OCI-LY3 (cell line): ENCODE measurements at regions not wholly inside any gene's neighbourhood (a gene's known extent, or its start where the extent isn't known, plus 50 kb on each side); places are given as distances from the start of the nearest gene placed in this dataset.

Experiments used
- H2AFZ ChIP-seq: fragments of 200-600, 300-600 bp; shearing (Covaris generic); 2 replicates; pipeline ENCODE4 v1.6.0; 2014; ENCODE audit warnings: antibody characterized with exemption, low read depth, low read length
- H3K27ac ChIP-seq: fragments of 200-600, 300-600 bp; sonication (generic); 2 replicates; pipeline ENCODE4 v1.5.1; 2014; ENCODE audit warnings: mild to moderate bottlenecking, low read length, moderate library complexity, mixed read lengths
- H3K27me3 ChIP-seq: fragments of 200-600, 300-600 bp; sonication (generic); 2 replicates; pipeline ENCODE4 v1.6.1; 2014; ENCODE audit warnings: low read depth, low read length, mixed read lengths
- H3K36me3 ChIP-seq: fragments of 200-600, 300-600 bp; sonication (generic); replicated peaks from 2 replicates; pipeline ENCODE3; 2014; ENCODE audit warnings: low read depth, low read length, mixed read lengths
- H3K4me1 ChIP-seq: fragments of 300-600, 200-600 bp; sonication (generic); 2 replicates; pipeline ENCODE4 v1.6.1; 2014; ENCODE audit warnings: low read length, mixed read lengths
- H3K4me2 ChIP-seq: fragments of 200-600, 300-600 bp; sonication (generic); 2 replicates; pipeline ENCODE4 v1.6.1; 2014; ENCODE audit warnings: low read length, mixed read lengths
- H3K4me3 ChIP-seq: fragments of 300-600, 200-600 bp; sonication (generic); 2 replicates; pipeline ENCODE4 v1.5.1; 2014; ENCODE audit warnings: antibody characterized with exemption, mild to moderate bottlenecking, low read length, moderate library complexity
- H3K79me2 ChIP-seq: fragments of 300-600, 200-600 bp; shearing (Covaris generic); 2 replicates; pipeline ENCODE4 v1.6.1; 2014; ENCODE audit warnings: mild to moderate bottlenecking, low read length, mixed read lengths
- H3K9ac ChIP-seq: fragments of 300-600, 200-600 bp; shearing (Covaris generic); 2 replicates; pipeline ENCODE4 v1.6.0; 2014; ENCODE audit warnings: mild to moderate bottlenecking, low read length, moderate library complexity
- H3K9me3 ChIP-seq: fragments of 200-600, 300-600 bp; shearing (Covaris generic); 2 replicates; pipeline ENCODE4 v1.6.1; 2014; ENCODE audit warnings: low read length, mixed read lengths; ENCODE audit not compliant: insufficient read depth
- H4K20me1 ChIP-seq: fragments of 200-600, 300-600 bp; sonication (generic); 2 replicates; pipeline ENCODE4 v1.6.1; 2016; ENCODE audit warnings: low read length, mixed read lengths; ENCODE audit not compliant: insufficient read depth
- CTCF ChIP-seq: fragments of 200-600, 300-600 bp; sonication (generic); IDR thresholded peaks from 2 replicates; pipeline ENCODE4 v1.5.1; 2014; ENCODE audit warnings: antibody characterized with exemption, low read length, low read depth
- EZH2phosphoT487 ChIP-seq: fragments of 200-600 bp; shearing (Covaris generic); IDR thresholded peaks from 2 replicates; pipeline ENCODE4 v1.6.1; 2018; ENCODE audit warnings: antibody characterized with exemption, mixed run types, low read depth

- Histone ChIP-seq H2AFZ (no peak overlapping the region), H3K27me3 (no peaks in the 10 kb centered on the region), H3K4me2 (no peak overlapping the region), H3K27ac (no peak overlapping the region), H3K36me3 (no peaks in the 10 kb centered on the region), H3K9me3 (no peaks in the 10 kb centered on the region), H4K20me1 (no peaks in the 10 kb centered on the region), H3K9ac (no peak overlapping the region), H3K4me1 (no peaks in the 10 kb centered on the region), H3K79me2 (no peaks in the 10 kb centered on the region), H3K4me3 (no peak overlapping the region)
- TF ChIP-seq EZH2phosphoT487 (no peak), CTCF (no peak)
Measured at GRCh38 chr4:35253331-35253730, 991.0 kb downstream of the ARAP2 start.

- Histone ChIP-seq H3K4me1 (no peaks in the 10 kb centered on the region), H3K27me3 (no peaks in the 10 kb centered on the region), H3K36me3 (no peaks in the 10 kb centered on the region), H4K20me1 (no peaks in the 10 kb centered on the region), H3K79me2 (no peaks in the 10 kb centered on the region), H3K9ac (no peak overlapping the region), H3K4me3 (no peak overlapping the region), H3K27ac (no peak overlapping the region), H3K9me3 (no peaks in the 10 kb centered on the region), H2AFZ (no peak overlapping the region), H3K4me2 (no peak overlapping the region)
- no peak for TF ChIP-seq EZH2phosphoT487
- no peak for TF ChIP-seq CTCF
Measured at GRCh38 chr4:35286434-35286833, 957.9 kb downstream of the ARAP2 start.

GRCh38 chr4:35300996-35301774, 943.1 kb downstream of the ARAP2 start:
- Histone ChIP-seq H3K9me3 (no peaks in the 10 kb centered on the region), H3K4me1 (no peaks in the 10 kb centered on the region), H3K27me3 (no peaks in the 10 kb centered on the region), H3K27ac (no peak overlapping the region), H3K79me2 (no peaks in the 10 kb centered on the region), H3K36me3 (no peaks in the 10 kb centered on the region), H3K9ac (no peak overlapping the region), H3K4me3 (no peak overlapping the region), H3K4me2 (no peak overlapping the region), H2AFZ (no peak overlapping the region), H4K20me1 (no peaks in the 10 kb centered on the region)
- TF ChIP-seq EZH2phosphoT487 (no peak), CTCF (no peak)

GRCh38 chr4:35315419-35315818, 928.9 kb downstream of the ARAP2 start:
- Histone ChIP-seq H3K4me3 (no peak overlapping the region), H3K4me2 (no peak overlapping the region), H2AFZ (no peak overlapping the region), H3K4me1 (no peaks in the 10 kb centered on the region), H3K27me3 (no peaks in the 10 kb centered on the region), H3K9me3 (no peaks in the 10 kb centered on the region), H4K20me1 (no peaks in the 10 kb centered on the region), H3K36me3 (no peaks in the 10 kb centered on the region), H3K27ac (no peak overlapping the region), H3K79me2 (no peaks in the 10 kb centered on the region), H3K9ac (no peak overlapping the region)
- TF ChIP-seq EZH2phosphoT487 (no peak), CTCF (no peak)
